ENCODE measurements at regions not wholly inside any gene's neighbourhood (a gene's known extent, or its start where the extent isn't known, plus 50 kb on each side); places are given as distances from the start of the nearest gene placed in this dataset.

DNA sequence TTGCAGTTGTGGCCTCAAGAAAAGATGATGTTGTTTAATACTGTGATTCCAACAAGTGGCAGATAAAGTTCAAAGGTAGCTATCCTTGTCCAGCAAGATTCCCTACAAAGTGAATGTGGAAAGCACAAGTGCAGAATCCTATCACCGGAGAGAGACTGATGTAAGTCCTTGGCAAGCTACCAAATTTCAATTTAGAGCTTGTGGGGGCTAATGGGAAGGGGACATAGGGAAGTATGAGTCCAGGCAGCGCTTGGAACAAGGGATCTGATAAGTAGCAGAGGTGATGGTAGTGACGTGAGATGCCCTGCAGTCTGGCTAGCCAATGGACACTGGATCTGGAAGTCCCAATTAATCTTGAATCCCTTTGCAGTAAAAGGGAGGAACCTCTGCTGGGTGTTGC, 165.2 kb upstream of the DTNA start:
- TF ChIP-seq, protein P1, sequence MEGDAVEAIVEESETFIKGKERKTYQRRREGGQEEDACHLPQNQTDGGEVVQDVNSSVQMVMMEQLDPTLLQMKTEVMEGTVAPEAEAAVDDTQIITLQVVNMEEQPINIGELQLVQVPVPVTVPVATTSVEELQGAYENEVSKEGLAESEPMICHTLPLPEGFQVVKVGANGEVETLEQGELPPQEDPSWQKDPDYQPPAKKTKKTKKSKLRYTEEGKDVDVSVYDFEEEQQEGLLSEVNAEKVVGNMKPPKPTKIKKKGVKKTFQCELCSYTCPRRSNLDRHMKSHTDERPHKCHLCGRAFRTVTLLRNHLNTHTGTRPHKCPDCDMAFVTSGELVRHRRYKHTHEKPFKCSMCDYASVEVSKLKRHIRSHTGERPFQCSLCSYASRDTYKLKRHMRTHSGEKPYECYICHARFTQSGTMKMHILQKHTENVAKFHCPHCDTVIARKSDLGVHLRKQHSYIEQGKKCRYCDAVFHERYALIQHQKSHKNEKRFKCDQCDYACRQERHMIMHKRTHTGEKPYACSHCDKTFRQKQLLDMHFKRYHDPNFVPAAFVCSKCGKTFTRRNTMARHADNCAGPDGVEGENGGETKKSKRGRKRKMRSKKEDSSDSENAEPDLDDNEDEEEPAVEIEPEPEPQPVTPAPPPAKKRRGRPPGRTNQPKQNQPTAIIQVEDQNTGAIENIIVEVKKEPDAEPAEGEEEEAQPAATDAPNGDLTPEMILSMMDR (IDR thresholded peaks at IDR 0.05) = no peak
- TF ChIP-seq POLR2A (IDR thresholded peaks at IDR 0.05) = no peak

Data from uterus (tissue), 2 donors.